ENCODE measurements at regions not wholly inside any gene's neighbourhood (a gene's known extent, or its start where the extent isn't known, plus 50 kb on each side); places are given as distances from the start of the nearest gene placed in this dataset.

DNA sequence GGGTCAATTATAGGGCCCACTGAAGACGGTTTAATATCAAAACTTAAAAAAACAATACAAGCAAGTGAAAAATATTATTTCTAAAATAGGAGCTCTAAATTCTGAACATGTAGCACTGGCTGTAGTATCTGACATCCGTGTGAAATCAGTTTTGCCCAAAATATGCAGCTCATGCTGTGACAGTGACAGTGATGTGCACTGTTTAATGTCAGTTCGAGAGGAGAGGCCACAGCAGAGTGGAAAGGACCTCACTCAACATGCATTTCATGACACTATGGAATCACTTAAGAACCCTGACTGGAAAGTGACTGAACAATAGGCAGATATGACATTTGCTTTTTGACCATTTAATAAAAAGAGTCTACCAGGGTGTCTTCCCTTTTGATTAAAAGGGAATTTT is 397.0 kb downstream of the FRK start:
- Histone ChIP-seq H3K9me3 (ENCODE audit: control insufficient read depth in 1 of 2, insufficient read depth in 1 of 2, low read depth in 1 of 2, low read length in 2 of 2) (no peaks in the 10 kb centered on the region), H3K9ac (ENCODE audit: low read length) (no peak overlapping the region), H3K9me2 (ENCODE audit: insufficient read depth) (no peaks in the 10 kb centered on the region), H3K79me2 (ENCODE audit: insufficient read depth, low read length) (no peaks in the 10 kb centered on the region), H3K4me2 (ENCODE audit: low read length) (no peak overlapping the region), H3K27me3 (ENCODE audit: insufficient read depth, low read length) (peaks cover 5% of the 10 kb centered on the region; the same call in 1 of the 2 replicates), H2AFZ (ENCODE audit: low read depth, low read length, poor library complexity, severe bottlenecking) (no peak overlapping the region), H4K20me1 (ENCODE audit: insufficient read depth) (no peaks in the 10 kb centered on the region), H3K4me1 (ENCODE audit: control insufficient read depth in 1 of 2, insufficient read depth in 2 of 2, low read length in 2 of 2) (no peaks in the 10 kb centered on the region), H3K27ac (ENCODE audit: low read depth, low read length) (no peak overlapping the region), H3K4me3 (replicated peaks in 1 of 2; ENCODE audit: low read depth in 1 of 2, low read length in 2 of 2) (no peak overlapping the region), H3K36me3 (ENCODE audit: control insufficient read depth in 1 of 2, insufficient read depth in 2 of 2, low read length in 2 of 2) (no peaks in the 10 kb centered on the region)
- TF ChIP-seq, protein P1, sequence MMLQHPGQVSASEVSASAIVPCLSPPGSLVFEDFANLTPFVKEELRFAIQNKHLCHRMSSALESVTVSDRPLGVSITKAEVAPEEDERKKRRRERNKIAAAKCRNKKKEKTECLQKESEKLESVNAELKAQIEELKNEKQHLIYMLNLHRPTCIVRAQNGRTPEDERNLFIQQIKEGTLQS (IDR thresholded peaks at IDR 0.05), result no peak
- TF ChIP-seq CTCF (IDR thresholded peaks at IDR 0.05 in 2 of 3, conservative IDR thresholded peaks at IDR 0.05 in 1 of 3; ENCODE audit: borderline replicate concordance in 1 of 3, insufficient read depth in 1 of 3, low read depth in 2 of 3, low read length in 2 of 3), result no peak
- TF ChIP-seq SIN3A (IDR thresholded peaks at IDR 0.05; ENCODE audit: low read depth), result no peak
- no peak for TF ChIP-seq YY1 (IDR thresholded peaks at IDR 0.05; ENCODE audit: extremely low read depth, insufficient replicate concordance, low read depth, low read length)
- no peak for TF ChIP-seq ZBTB33 (IDR thresholded peaks at IDR 0.05; ENCODE audit: extremely low read depth, insufficient replicate concordance, low read length)
- no peak for TF ChIP-seq ZFX (IDR thresholded peaks at IDR 0.05)
- no peak for TF ChIP-seq ZNF274 (IDR thresholded peaks at IDR 0.05; ENCODE audit: low read depth, low read length)
- TF ChIP-seq JUND (IDR thresholded peaks at IDR 0.05), result no peak
- CTCF ChIA-PET, result no interaction called here
- no peak for ATAC-seq
- intact Hi-C loops (cut with micrococcal nuclease), result no loop called here
- POLR2A ChIA-PET, result no interaction called here
- DNase-seq (ENCODE audit: low read depth, low spot score), result no peak
- RAD21 ChIA-PET (ENCODE audit: low non-redundant PET in 1 of 2, low total read pairs in 2 of 2, uncharacterized antibody in 2 of 2, unreplicated experiment in 2 of 2), result no interaction called here
- BruUV-seq (replicated peaks), result no TSS peak
